GM18861 (cell line): ENCODE measurements at regions not wholly inside any gene's neighbourhood (a gene's known extent, or its start where the extent isn't known, plus 50 kb on each side); places are given as distances from the start of the nearest gene placed in this dataset.

Experiments used
- ATAC-seq: cut with Tn5 transposase; IDR thresholded peaks from one replicate; pipeline ENCODE4 v1.9.1; 2021; ENCODE audit not compliant: unreplicated experiment

DNA sequence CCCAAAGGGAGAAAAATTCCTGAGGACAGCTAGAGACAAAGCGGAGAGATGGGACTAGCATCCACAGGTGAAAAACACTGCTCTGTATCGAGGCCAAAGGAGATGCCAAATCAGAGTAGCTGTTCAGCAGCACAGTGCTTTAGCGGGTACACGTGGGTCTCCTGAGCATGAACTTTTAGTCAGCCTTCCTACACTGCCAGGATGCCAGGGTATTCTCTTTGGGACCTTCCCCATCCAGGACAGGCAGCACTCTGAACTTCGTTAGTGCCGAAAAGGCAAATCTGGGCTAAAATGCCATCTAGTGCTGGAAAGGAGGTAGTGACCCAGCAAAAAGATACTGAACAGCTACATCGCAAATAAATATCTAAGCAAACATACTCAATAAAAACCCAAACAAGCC is 64.9 kb downstream of the C6orf58 start:
- ATAC-seq = peak; percentile 79
